NCI-H1694 treated with DMSO at 0.1 percent for 48 hours (cell line): ENCODE measurements at regions not wholly inside any gene's neighbourhood (a gene's known extent, or its start where the extent isn't known, plus 50 kb on each side); places are given as distances from the start of the nearest gene placed in this dataset.
"Not testable (repeated sequence)": the region's sequence is repeated elsewhere in the genome, so short reads cannot be mapped to it uniquely, and the experiment has no call there.

Experiments used
- DNase-seq: peaks from one replicate; lab custom pipeline; 2025; lab: John Stamatoyannopoulos, UW

DNA sequence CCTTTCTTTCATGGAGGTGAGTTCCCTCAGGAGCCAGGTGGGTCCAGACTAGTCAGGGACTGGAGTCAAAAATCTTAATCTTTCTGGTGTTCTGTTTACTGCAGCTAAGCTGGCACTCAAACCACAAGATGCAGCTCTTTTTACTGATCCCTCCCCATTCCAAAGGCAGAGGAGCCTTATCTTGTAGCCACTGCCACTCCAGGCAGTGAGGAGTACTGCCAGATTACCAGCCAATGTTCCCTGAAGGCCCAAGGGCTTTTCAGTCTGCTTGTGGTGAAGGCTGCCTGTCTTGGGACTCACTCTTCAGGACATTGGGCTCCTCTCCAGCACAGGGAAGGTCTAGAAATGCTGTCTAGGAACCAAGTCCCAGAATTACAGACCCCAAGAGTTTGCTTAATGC is 490.4 kb upstream of the ADGRB3 start:
- no peak for DNase-seq

DNA sequence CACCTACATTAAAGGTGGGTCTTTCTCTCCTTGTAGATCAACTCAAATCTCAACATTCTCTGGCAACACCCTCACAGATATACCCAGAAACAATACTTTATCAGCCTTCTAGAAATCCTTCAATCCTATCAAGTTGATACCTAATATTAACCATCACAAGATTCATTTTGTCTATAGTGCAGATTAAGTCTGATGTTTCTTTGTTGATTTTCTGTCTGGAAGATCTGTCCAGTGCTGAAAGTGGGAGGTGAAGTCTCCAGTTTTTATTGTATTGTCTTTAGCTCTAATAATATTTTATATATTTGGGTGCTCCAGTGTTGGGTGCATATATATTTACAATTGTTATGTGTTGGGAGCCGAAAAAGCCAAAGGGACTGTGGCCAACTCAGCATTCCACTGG is 493.9 kb upstream of the ADGRB3 start:
- no peak for DNase-seq

DNA sequence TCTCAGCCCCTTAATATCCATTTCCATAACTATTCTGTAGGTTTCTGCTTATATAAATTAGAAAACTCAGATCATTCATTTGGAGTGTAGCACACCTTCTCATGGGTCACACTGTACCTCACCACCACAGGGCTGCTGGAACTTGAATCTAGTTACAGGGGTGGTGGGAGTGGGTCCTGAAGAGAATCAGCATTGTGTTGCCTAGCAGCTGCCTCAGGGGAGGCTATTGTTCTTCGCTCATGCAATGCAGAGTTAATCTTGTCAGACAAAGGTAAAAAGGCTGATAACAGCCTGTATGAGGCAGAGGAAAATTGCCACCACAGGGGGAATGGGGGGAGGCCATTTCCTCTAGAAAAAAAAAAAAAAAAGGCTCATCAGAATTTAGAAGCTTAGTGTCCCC is 496.0 kb upstream of the ADGRB3 start:
- DNase-seq, result no peak

DNA sequence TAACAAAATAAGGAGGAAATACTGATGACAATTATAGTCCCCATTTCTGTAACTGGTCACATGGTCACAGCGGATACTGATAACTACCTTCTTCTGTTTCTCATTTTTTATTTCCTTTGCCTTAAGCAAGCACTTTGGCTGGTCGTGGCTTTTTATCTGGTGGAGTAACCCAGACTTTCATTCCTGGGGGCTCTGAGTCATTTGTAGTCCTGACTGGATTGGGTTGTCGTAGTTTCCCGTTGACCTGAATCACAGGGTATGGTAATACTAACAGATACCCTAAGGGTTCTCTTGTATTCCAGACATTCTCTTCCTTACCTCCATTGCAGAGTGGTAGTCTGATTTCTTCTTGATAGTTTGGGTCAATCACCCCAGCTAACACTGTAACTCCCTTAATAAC is 500.3 kb upstream of the ADGRB3 start:
- no peak for DNase-seq

DNA sequence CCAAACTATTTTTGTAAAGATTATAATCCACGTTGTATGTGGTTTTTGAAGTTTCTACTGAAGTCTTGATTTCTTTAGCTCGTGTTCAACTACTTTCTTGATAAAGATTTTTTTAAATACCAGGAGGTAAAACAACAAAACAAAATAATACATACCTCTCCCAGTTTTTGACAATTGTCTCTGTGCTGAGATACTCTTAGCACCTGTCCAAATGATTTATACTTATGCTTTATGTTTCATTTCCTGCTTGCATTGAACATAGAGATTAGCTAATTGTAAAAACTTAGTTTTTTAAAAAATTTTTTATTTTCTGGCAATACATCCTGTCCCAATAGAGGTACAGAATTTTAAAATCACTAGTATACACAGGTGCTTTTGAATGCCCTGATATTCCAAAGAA is 506.9 kb upstream of the ADGRB3 start:
- DNase-seq, result no peak

DNA sequence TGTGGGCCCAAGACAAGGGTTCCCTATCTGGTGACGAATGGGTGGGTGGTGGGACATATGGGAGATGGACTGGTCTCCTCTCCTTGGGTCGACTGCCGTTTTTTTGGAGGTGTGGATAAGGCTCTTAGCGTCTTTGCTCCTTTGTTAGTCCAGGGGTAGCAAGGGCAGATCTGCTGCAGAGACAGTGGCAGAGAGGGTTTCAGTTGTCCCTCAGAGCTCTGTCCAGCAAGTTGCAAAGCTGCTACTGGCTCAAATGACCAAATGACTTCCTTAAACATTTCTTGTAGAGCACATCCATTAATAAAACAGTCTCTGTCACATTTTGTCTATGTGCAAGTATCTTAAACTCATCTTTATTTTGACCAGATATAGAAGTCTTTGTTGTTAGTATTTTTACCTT is 508.0 kb upstream of the ADGRB3 start:
- DNase-seq, result no peak

DNA sequence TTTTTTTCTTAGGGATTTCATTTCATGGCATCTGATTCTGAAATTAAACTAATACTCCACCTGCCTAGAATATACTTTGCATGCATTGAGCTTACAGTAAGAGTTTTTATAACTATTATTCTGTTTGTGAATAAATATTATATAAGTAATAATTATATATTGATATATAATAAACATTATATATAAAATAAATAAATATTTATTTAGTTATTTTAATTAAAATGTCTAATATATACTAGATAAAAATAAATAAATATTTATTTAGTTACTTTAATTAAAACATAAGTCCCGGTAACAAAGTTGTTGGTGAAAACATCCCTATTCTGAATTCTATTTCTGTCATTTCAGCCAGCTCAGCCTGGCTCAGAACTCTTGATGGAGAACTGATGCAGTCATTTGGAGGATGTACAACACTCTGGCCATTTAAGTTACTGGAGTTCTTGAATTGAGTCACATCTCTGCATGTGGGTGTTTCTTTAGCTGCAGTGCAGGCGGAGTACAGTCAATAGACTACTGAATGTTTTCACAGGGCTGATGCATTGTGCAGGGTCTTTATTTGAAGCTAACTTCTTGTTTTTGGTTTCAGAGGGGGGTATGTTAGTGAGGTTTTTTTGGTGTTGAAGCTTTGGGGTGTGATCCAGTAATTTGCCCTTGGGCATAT is 508.9 kb upstream of the ADGRB3 start:
- no peak for DNase-seq

DNA sequence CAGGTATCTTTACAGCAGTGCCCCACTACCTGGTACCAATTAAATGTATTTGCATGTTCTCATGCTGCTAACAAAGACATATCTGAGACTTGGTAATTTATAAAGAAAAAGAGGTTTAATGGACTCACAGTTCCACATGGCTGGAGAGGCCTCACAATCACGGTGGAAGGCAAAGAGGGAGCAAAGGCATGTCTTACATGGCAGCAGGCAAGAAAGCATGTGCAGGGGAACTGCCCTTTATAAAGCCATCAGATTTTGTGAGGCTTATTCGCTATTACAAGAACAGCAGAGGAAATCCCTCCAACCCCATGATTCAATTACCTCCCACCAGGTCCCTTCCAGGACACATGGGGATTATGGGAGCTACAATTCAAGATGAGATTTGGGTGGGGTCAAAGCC is 512.1 kb upstream of the ADGRB3 start:
- DNase-seq, result not testable (repeated sequence)

DNA sequence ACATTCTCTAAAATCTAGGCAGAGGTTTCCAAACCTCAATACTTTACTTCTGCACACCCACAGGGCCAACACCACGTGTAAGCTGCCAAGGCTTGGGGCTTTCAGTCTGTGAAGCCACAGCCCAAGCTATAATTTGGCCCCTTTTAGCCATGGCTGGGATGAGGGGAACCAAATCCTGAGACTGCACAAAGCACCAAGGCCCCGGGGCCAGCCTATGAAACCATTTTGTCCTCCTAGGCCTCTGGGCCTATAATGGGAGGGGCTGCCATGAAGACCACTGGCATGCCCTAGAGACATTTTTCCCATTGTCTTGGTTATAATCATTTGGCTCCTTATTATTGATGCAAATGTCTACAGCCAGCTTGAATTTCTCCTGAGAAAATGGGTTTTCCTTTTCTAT is 513.0 kb upstream of the ADGRB3 start:
- DNase-seq, result no peak

DNA sequence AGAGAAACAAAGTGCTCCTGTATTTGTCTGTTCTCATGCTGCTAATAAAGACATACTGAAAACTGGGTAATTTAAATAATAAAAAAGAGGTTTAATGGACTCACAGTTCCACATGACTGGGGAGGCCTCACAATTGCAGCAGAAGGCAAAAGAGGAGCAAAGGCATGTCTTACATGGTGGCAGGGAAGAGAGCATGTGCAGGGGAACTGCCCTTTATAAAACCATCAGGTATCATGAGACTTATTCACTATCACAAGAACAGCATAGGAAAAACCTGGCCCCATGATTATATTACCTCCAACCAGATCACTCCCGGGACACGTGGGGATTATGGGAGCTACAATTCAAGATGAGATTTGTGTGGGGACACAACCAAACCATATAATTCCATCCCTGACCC is 514.1 kb upstream of the ADGRB3 start:
- not testable (repeated sequence) for DNase-seq

DNA sequence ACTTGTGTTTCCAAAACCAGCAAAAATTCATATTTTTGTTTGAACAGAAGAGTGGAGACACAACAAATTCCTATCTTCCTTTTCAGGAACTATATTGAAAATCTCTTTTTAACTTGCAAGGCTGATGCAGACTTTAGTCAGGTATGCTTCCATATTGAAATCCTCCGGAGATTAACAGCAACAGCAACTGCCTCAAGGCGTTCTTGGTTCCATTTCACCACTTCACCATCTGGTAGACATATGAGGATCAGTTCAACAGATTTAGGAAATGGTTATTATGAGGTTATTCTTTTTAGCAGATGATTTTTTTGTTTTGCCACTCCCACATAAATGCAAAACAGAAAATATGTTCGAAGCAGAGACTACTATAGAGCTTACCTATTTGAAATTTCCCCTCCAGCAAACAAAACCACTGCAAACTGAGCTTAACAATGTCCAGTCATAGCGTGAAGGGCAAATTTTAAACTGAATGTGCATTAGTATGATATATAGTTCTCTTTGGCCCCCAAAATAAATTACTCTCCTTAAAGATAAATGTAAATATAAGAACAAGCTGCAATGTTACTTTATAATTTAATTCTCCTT is 520.5 kb upstream of the ADGRB3 start:
- no peak for DNase-seq

DNA sequence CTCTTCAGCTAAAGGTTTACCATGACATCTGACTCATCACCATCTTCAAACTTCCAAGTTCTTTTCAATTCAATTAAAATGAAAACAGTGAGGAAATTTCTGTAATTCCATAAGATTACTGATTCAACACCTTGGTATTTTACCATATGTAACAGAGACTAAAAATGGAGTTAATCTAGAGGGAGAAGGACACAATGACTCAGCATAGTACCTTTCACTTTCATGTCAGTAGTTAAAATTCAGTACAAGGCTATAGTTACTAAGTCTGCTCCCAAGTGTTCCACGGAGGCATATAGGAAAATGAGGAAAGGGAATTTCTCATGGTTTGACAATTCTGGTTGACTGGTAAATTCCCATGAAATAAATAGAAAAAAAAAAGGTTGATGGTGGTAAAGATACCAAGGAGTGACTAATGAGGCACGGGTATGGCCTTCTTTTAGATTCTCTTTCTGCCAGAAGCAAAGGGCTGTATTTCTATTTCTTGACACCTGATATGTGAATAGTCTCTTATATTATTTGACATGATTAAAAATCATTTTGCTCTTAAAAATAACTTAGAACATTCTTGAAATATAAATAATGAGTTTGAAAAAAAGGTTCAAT is 526.7 kb upstream of the ADGRB3 start:
- no peak for DNase-seq

DNA sequence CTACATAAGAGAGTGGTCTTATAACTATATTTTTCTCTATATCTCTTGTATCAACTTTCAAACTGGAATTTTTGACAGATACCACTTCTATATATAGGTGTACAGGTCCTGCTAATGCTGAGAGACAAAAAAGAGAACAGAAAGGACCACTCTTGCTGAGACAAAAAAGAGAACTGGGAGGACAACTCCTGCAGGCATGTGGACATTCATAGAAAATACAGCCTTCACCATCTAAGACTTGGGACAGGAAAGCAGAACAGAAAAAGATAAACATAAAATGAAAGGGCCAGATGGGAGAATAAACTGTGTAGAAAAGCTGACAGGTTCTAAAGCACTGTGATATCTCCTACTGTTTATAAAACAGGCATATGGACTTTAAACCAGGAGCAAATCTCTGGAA is 541.0 kb upstream of the ADGRB3 start:
- DNase-seq, result no peak

DNA sequence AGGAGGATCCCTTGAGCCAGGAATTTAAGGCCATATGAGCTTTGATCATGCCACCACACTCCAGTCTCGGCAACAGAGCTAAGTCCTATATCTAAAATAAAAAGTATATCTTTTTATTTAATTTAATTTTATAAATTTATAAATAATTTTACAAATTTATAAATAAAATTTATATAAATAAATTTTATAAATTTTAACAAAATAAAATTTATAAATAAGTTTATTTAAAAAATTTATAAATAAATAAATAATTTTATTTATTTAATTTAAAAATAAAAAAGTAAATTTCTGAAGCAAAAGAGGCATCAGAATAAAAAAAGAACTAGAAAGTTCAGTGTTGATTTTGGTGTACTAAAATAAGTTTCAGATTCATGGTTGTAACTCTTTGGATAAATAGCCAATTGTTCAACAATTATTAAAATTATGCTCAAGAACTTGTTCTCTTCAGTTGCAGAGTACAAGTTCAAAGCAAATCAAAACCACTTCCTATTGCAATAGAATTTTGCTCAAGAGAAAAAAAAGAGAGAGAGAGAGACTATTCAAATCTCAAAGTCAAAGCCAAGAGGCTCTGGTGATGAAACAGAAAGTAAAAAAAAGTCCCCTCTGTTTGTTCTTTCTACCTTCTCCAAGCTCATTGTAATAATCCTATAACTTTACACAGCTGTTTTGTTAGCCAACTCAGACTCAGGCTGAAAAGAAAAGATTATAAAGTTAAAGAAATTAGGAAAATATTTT is 547.5 kb upstream of the ADGRB3 start:
- DNase-seq, result no peak

DNA sequence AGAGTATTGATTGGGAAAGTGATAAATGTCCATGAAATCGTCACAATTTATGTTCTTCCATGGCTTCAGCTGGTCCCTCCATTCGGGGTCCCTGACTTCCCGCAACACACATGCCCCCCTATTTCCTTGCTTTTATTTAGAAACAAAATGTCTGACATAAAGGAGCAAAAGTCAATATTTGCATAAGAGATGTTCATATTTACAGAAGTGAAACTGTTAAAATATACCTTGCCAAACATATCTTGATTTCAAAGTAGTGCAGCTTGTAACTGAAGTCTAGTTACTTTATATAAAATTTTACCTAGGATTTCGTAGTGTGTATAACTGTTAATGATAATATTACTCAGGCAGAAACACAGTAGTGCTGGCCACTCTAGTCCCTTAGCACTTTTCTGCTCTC is 548.9 kb upstream of the ADGRB3 start:
- no peak for DNase-seq

DNA sequence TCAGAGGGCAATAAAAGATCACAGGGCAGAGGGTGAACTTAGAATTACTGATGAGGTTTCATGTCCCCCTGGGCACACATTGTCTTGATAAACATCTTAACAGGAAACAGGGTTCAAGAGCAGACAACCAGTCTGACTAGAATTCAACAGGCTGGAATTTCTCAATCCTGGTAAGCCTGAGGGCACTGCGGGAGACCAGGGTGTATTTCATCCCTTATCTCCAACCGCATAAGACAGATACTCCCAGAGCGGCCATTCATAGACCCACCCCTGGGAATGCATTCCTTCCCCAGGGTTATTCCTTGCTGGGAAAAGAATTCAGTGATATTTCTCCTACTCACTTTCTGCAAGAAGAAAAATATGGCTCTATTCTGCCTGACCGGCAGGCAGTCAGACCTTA is 549.5 kb upstream of the ADGRB3 start:
- DNase-seq, result not testable (repeated sequence)

DNA sequence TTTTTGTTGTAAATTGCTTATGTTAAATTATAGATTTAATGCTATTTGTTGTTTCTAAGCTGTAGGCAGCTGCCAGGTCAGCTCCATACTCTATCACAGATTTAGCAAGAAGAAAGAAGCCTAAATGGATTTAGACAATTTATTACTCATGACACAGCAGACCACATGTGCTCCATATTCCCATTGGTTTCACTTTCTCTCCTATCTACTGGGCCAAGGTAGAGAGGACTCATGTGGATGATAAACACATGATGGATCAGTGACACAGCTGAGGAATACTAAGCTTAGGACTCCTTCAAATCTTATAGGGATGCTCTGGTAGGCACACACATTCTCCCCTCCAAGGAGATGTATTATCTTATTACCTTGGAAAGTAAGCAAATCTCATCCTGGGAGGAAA is 553.0 kb upstream of the ADGRB3 start:
- DNase-seq, result no peak

DNA sequence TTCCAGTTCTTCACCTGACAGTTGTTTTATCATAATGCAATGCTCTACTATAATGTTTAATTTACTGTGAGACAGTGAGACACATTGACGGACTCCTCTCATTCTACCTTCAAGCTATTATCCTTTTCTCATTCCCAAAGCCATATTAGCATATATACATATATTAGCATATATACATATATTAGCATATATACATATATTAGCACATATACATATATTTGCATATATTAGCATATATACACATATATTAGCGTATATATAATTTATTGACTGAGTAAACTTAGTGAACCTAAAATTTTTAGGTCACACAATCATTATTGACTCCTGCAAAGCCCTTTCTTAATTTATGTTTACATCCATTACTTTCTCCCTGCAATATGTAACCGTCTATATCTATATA is 555.0 kb upstream of the ADGRB3 start:
- DNase-seq, result no peak

DNA sequence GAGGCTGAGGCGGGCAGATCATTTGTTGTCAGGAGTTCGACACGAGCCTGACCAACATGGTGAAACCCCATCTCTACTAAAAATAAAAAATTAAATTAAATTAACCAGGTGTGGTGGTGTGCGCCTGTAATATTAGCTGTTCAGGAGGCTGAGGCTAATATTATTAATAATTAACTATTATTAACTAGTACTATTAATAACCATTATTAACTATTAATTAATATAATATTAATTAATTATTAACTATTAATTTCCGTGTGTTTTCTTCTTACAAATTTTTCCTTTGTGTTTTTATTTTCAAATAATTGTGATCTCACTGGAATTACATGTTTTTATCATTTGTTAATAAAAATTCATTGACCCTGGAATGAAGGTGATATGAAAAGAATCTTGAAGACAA is 557.4 kb upstream of the ADGRB3 start:
- DNase-seq, result no peak

DNA sequence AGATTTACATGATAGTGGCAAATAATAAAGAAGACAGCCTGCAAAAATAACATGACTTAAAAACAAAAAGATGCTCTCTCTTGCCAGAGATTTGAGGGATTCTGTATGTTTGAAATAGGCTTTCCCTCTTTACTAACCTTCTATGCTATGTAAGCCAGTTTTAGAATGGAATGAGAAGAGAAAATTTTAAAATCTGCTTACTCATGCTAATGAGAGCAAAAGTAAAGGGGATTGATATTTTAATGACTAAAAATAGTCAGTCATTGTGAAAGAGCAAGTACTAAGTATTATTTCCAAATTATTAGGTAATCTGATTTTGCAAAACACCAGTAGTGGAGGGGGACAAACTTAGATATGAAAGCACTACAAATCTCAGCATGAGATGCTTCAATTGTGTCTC is 563.3 kb upstream of the ADGRB3 start:
- no peak for DNase-seq

DNA sequence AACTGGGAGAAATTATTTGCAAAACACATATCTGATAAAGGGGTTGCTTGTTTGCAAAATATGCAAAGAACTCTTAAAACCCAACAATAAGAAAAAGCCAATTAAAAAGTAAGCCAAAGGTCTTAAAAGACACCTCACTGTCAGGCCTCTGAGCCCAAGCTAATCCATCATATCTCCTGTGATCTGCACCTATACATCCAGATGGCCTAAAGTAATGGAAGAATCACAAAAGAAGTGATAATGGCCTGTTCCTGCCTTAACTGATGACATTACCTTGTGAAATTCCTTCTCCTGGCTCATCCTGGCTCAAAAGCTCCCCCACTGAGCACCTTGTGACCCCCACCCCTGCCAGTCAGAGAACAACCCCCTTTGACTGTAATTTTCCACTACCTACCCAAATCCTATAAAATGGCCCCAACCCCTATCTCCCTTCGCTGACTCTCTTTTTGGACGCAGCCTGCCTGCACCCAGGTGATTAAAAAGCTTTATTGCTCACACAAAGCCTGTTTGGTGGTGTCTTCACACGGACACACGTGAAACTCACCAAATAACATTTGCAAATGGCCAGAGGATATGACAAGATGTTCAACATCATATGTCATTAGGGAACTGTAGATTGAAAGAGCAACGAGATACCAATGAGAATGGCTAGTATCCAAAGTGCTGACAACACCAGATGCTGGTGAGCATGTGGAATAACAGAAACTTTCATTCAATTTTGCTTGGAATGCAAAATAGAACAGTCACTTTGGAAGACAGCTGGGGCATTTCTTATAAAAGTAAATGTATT is 565.0 kb upstream of the ADGRB3 start:
- no peak for DNase-seq

DNA sequence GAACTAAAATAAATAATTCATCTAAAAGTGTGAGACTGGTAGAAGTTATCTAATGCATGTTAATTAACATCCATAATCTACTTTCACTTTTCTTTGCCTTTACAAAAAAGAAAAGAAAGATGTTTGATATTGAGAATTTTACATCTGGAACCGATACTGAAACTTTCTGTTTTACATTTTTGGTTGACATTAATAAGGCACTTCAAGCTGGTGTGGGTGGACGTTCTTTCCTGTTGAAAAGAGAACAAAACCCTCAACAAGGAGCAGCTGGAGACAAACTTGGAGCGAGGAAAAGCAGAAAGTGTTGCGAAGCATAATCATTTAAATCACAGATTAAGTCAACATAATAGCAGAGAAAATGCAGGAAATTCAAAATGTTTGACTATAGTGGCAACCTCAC is 575.2 kb upstream of the ADGRB3 start:
- no peak for DNase-seq
